ENCODE measurements at regions not wholly inside any gene's neighbourhood (a gene's known extent, or its start where the extent isn't known, plus 50 kb on each side); places are given as distances from the start of the nearest gene placed in this dataset.

DNA sequence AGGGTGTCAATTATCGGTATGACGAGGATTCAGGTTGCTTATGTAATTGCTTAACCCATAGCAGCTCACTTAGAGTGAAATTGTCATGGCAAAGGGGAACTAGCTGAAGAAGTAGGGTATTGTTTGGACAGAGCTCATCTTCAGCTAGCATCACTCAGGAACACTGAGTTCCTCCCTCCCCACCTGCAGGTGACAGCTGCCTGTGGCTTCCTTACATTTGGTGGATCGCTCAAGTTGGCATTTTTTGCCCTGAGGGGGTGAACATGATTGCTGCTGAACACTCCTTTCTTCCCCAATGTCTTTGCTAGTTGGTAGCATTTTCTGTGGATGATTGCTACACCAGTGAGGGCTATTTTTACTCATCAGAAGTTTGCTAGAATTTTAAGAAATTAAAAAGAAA is 86.7 kb upstream of the THUMPD2 start:
- TF ChIP-seq POLR2A (IDR thresholded peaks at IDR 0.05; ENCODE audit: low read depth, low read length) (no peak), POLR2AphosphoS5 (IDR thresholded peaks at IDR 0.05; ENCODE audit: low read depth, low read length) (no peak)
